KMS-11 (cell line): ENCODE measurements at regions not wholly inside any gene's neighbourhood (a gene's known extent, or its start where the extent isn't known, plus 50 kb on each side); places are given as distances from the start of the nearest gene placed in this dataset.

Source experiments
- H2AFZ ChIP-seq: fragments of 200-600 bp; sonication (generic); 2 replicates; pipeline ENCODE4 v1.6.1; 2016; ENCODE audit warnings: antibody characterized with exemption, mixed run types, low read depth
- H3K27ac ChIP-seq: fragments of 200-600 bp; sonication (generic); 2 replicates; pipeline ENCODE4 v1.6.1; 2016; ENCODE audit warnings: mild to moderate bottlenecking, mixed run types
- H3K27me3 ChIP-seq: fragments of 200-600 bp; sonication (generic); 2 replicates; pipeline ENCODE4 v1.6.1; 2017; ENCODE audit warnings: mild to moderate bottlenecking, low read depth, mixed run types, moderate library complexity; ENCODE audit not compliant: insufficient read depth
- H3K36me3 ChIP-seq: fragments of 200-600 bp; sonication (generic); 2 replicates; pipeline ENCODE4 v1.6.1; 2017; ENCODE audit warnings: mild to moderate bottlenecking, mixed run types; ENCODE audit not compliant: insufficient read depth
- H3K4me1 ChIP-seq: fragments of 200-600 bp; sonication (generic); 2 replicates; pipeline ENCODE4 v1.6.1; 2016; ENCODE audit warnings: mild to moderate bottlenecking, low read depth, mixed run types; ENCODE audit not compliant: poor library complexity, severe bottlenecking
- H3K4me2 ChIP-seq: fragments of 200-600 bp; sonication (generic); 2 replicates; pipeline ENCODE4 v1.7.0; 2016; ENCODE audit warnings: mild to moderate bottlenecking, mixed run types
- H3K4me3 ChIP-seq: fragments of 200-600 bp; sonication (generic); IDR thresholded peaks from 2 replicates; pipeline ENCODE4 v1.6.1; 2017; ENCODE audit warnings: low read depth, low read length, mixed read lengths; ENCODE audit not compliant: insufficient read depth
- H3K79me2 ChIP-seq: fragments of 200-600 bp; sonication (generic); 2 replicates; pipeline ENCODE4 v1.6.1; 2016; ENCODE audit warnings: low read depth, mixed run types; ENCODE audit not compliant: insufficient read depth
- H3K9ac ChIP-seq: fragments of 200-600 bp; sonication (generic); 2 replicates; pipeline ENCODE4 v1.6.1; 2016; ENCODE audit warnings: mild to moderate bottlenecking, mixed run types
- H4K20me1 ChIP-seq: fragments of 200-600 bp; sonication (generic); 2 replicates; pipeline ENCODE4 v1.6.1; 2016; ENCODE audit warnings: mild to moderate bottlenecking, mixed run types; ENCODE audit not compliant: insufficient read depth
- CTCF ChIP-seq: fragments of 200-600 bp; sonication (generic); conservative IDR thresholded peaks from 2 replicates; pipeline ENCODE4 v1.6.1; 2017; ENCODE audit warnings: low read depth, mild to moderate bottlenecking, antibody characterized with exemption, low read length, moderate library complexity, mixed read lengths

- Histone ChIP-seq H3K36me3 (no peaks in the 10 kb centered on the region), H3K4me1 (no peaks in the 10 kb centered on the region), H2AFZ (no peak overlapping the region), H3K27ac (no peak overlapping the region), H3K79me2 (no peaks in the 10 kb centered on the region), H3K4me2 (no peak overlapping the region), H3K4me3 (no peak overlapping the region), H4K20me1 (no peaks in the 10 kb centered on the region), H3K9ac (no peak overlapping the region), H3K27me3 (no peaks in the 10 kb centered on the region)
- TF ChIP-seq CTCF: no peak
Observed at GRCh38 chr14:76697246-76697905, 63.9 kb upstream of the VASH1 start.

DNA sequence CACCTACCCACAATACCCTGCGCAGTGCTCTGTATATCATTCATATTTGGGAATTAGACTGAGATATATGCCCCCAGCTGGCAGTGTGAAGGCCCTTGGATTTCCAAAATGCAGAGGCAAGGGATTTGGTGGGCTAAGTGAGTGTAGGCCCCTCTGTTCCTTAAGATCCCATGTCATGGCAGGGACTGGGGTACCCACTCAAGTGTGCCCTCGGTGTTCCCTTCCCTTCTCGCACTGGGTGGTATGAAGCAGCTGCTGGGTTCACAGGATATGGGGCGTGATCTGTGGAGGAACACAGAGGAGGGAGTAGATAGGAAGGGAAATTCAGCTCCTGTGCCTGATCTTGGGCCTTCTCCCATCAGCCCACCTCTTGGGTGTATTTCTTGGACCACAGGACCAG, 63.1 kb upstream of the VASH1 start:
- Histone ChIP-seq H3K79me2 (no peaks in the 10 kb centered on the region), H3K27me3 (no peaks in the 10 kb centered on the region), H3K9ac (no peak overlapping the region), H2AFZ (no peak overlapping the region), H3K36me3 (no peaks in the 10 kb centered on the region), H3K27ac (no peak overlapping the region), H3K4me3 (no peak overlapping the region), H3K4me1 (no peaks in the 10 kb centered on the region), H3K4me2 (no peak overlapping the region), H4K20me1 (no peaks in the 10 kb centered on the region)
- TF ChIP-seq CTCF: no peak

DNA sequence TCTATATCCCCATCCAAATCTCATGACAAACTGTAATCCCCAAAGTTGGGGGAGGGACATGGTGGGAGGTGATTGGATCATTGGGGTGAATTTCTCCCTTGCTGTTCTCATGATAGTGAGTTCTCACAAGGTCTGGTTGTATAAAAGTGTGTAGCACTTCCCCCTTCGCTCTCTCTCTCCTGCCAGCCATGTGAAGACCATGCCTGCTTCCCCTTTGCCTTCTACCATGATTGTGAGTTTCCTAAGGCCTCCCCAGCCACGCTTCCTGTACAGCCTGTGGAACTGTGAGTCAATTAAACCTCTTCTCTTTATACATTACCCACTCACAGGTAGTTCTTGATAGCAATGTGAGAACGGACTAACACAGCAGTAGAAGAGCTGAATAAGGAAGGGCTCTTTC, 62.6 kb upstream of the VASH1 start:
- H3K36me3 ChIP-seq: no peaks in the 10 kb centered on the region
- H3K9ac ChIP-seq: no peak overlapping the region
- no peaks in the 10 kb centered on the region for H3K79me2 ChIP-seq
- H4K20me1 ChIP-seq: no peaks in the 10 kb centered on the region
- H3K4me2 ChIP-seq: no peak overlapping the region
- H3K27ac ChIP-seq: no peak overlapping the region
- H3K4me3 ChIP-seq: no peak overlapping the region
- no peaks in the 10 kb centered on the region for H3K4me1 ChIP-seq
- H2AFZ ChIP-seq: no peak overlapping the region
- no peaks in the 10 kb centered on the region for H3K27me3 ChIP-seq
- no peak for TF ChIP-seq CTCF

GRCh38 chr14:76699209-76699938, 61.9 kb upstream of the VASH1 start:
- Histone ChIP-seq H2AFZ (no peak overlapping the region), H3K27ac (no peak overlapping the region), H3K4me1 (no peaks in the 10 kb centered on the region), H4K20me1 (no peaks in the 10 kb centered on the region), H3K4me2 (no peak overlapping the region), H3K27me3 (no peaks in the 10 kb centered on the region), H3K36me3 (no peaks in the 10 kb centered on the region), H3K9ac (no peak overlapping the region), H3K4me3 (no peak overlapping the region), H3K79me2 (no peaks in the 10 kb centered on the region)
- no peak for TF ChIP-seq CTCF
